ENCODE measurements at regions not wholly inside any gene's neighbourhood (a gene's known extent, or its start where the extent isn't known, plus 50 kb on each side); places are given as distances from the start of the nearest gene placed in this dataset.

- peaks cover 16% of the 10 kb centered on the region for H3K4me1 Mint-ChIP-seq (ENCODE audit: low read depth)
- peaks cover 2% of the 10 kb centered on the region for H3K27me3 Mint-ChIP-seq
- peaks cover 2% of the 10 kb centered on the region for H3K36me3 Mint-ChIP-seq
- no peaks in the 10 kb centered on the region for H3K9me3 Mint-ChIP-seq (ENCODE audit: low read depth)
- H3K4me3 Mint-ChIP-seq, result no peak overlapping the region
- H3K27ac Mint-ChIP-seq, result no peak overlapping the region
Observed at GRCh38 chr1:168394858-168395257, 114.2 kb downstream of the TBX19 start.

GRCh38 chr1:168392958-168393549 lies 112.4 kb downstream of the TBX19 start:
- Mint-ChIP-seq H3K36me3 (peaks cover 2% of the 10 kb centered on the region), H3K9me3 (ENCODE audit: low read depth) (no peaks in the 10 kb centered on the region), H3K27ac (no peak overlapping the region), H3K4me1 (ENCODE audit: low read depth) (peaks cover 7% of the 10 kb centered on the region), H3K27me3 (peaks cover 2% of the 10 kb centered on the region), H3K4me3 (no peak overlapping the region)

GRCh38 chr1:168391851-168392681 lies 111.4 kb downstream of the TBX19 start:
- H3K27me3 Mint-ChIP-seq, result peaks cover 5% of the 10 kb centered on the region
- peaks cover 17% of the 10 kb centered on the region for H3K4me1 Mint-ChIP-seq (ENCODE audit: low read depth)
- H3K4me3 Mint-ChIP-seq, result no peak overlapping the region
- H3K9me3 Mint-ChIP-seq (ENCODE audit: low read depth), result no peaks in the 10 kb centered on the region
- no peak overlapping the region for H3K27ac Mint-ChIP-seq
- peaks cover 2% of the 10 kb centered on the region for H3K36me3 Mint-ChIP-seq

GRCh38 chr1:168390271-168390670 lies 109.6 kb downstream of the TBX19 start:
- Mint-ChIP-seq H3K4me1 (ENCODE audit: low read depth) (peaks cover 21% of the 10 kb centered on the region), H3K9me3 (ENCODE audit: low read depth) (no peaks in the 10 kb centered on the region), H3K36me3 (peaks cover 2% of the 10 kb centered on the region), H3K4me3 (no peak overlapping the region), H3K27ac (no peak overlapping the region), H3K27me3 (peaks cover 5% of the 10 kb centered on the region)

- no peak overlapping the region for H3K4me3 Mint-ChIP-seq
- no peak overlapping the region for H3K27ac Mint-ChIP-seq
- H3K27me3 Mint-ChIP-seq, result peaks cover 5% of the 10 kb centered on the region
- H3K4me1 Mint-ChIP-seq (ENCODE audit: low read depth), result peaks cover 21% of the 10 kb centered on the region
- peaks cover 4% of the 10 kb centered on the region for H3K36me3 Mint-ChIP-seq
- no peaks in the 10 kb centered on the region for H3K9me3 Mint-ChIP-seq (ENCODE audit: low read depth)
Observed at GRCh38 chr1:168387781-168388760, 107.4 kb downstream of the TBX19 start.

GRCh38 chr1:168386949-168387586 lies 106.4 kb downstream of the TBX19 start:
- peaks cover 2% of the 10 kb centered on the region for H3K36me3 Mint-ChIP-seq
- peaks cover 5% of the 10 kb centered on the region for H3K27me3 Mint-ChIP-seq
- no peaks in the 10 kb centered on the region for H3K9me3 Mint-ChIP-seq (ENCODE audit: low read depth)
- peak overlapping the region; percentile 60 for H3K4me3 Mint-ChIP-seq
- peaks cover 19% of the 10 kb centered on the region for H3K4me1 Mint-ChIP-seq (ENCODE audit: low read depth)
- peak overlapping the region; percentile 58 for H3K27ac Mint-ChIP-seq

GRCh38 chr1:168386492-168386891 lies 105.8 kb downstream of the TBX19 start:
- peaks cover 2% of the 10 kb centered on the region for H3K36me3 Mint-ChIP-seq
- H3K9me3 Mint-ChIP-seq (ENCODE audit: low read depth), result no peaks in the 10 kb centered on the region
- H3K4me3 Mint-ChIP-seq, result no peak overlapping the region
- H3K4me1 Mint-ChIP-seq (ENCODE audit: low read depth), result peaks cover 19% of the 10 kb centered on the region
- H3K27me3 Mint-ChIP-seq, result peaks cover 5% of the 10 kb centered on the region
- H3K27ac Mint-ChIP-seq, result no peak overlapping the region

- Mint-ChIP-seq H3K4me3 (no peak overlapping the region), H3K27me3 (no peaks in the 10 kb centered on the region), H3K36me3 (peaks cover 2% of the 10 kb centered on the region), H3K4me1 (ENCODE audit: low read depth) (peaks cover 1% of the 10 kb centered on the region), H3K27ac (no peak overlapping the region), H3K9me3 (ENCODE audit: low read depth) (no peaks in the 10 kb centered on the region)
Observed at GRCh38 chr1:168381850-168382249, 101.2 kb downstream of the TBX19 start.

GRCh38 chr1:168380945-168381344 lies 100.3 kb downstream of the TBX19 start:
- no peak overlapping the region for H3K27ac Mint-ChIP-seq
- no peak overlapping the region for H3K4me3 Mint-ChIP-seq
- H3K36me3 Mint-ChIP-seq, result peaks cover 2% of the 10 kb centered on the region
- no peaks in the 10 kb centered on the region for H3K9me3 Mint-ChIP-seq (ENCODE audit: low read depth)
- H3K27me3 Mint-ChIP-seq, result no peaks in the 10 kb centered on the region
- no peaks in the 10 kb centered on the region for H3K4me1 Mint-ChIP-seq (ENCODE audit: low read depth)

- H3K4me1 Mint-ChIP-seq (ENCODE audit: low read depth), result no peaks in the 10 kb centered on the region
- H3K27me3 Mint-ChIP-seq, result no peaks in the 10 kb centered on the region
- H3K4me3 Mint-ChIP-seq, result no peak overlapping the region
- no peaks in the 10 kb centered on the region for H3K36me3 Mint-ChIP-seq
- H3K9me3 Mint-ChIP-seq (ENCODE audit: low read depth), result no peaks in the 10 kb centered on the region
- no peak overlapping the region for H3K27ac Mint-ChIP-seq
Observed at GRCh38 chr1:168379104-168379860, 98.6 kb downstream of the TBX19 start.

GRCh38 chr1:168375566-168376300 lies 95.1 kb downstream of the TBX19 start:
- no peaks in the 10 kb centered on the region for H3K27me3 Mint-ChIP-seq
- H3K27ac Mint-ChIP-seq, result no peak overlapping the region
- H3K9me3 Mint-ChIP-seq (ENCODE audit: low read depth), result no peaks in the 10 kb centered on the region
- H3K4me1 Mint-ChIP-seq (ENCODE audit: low read depth), result no peaks in the 10 kb centered on the region
- no peak overlapping the region for H3K4me3 Mint-ChIP-seq
- H3K36me3 Mint-ChIP-seq, result no peaks in the 10 kb centered on the region

- Mint-ChIP-seq H3K27me3 (no peaks in the 10 kb centered on the region), H3K4me3 (no peak overlapping the region), H3K36me3 (no peaks in the 10 kb centered on the region), H3K4me1 (ENCODE audit: low read depth) (no peaks in the 10 kb centered on the region), H3K9me3 (ENCODE audit: low read depth) (no peaks in the 10 kb centered on the region), H3K27ac (no peak overlapping the region)
Observed at GRCh38 chr1:168374566-168374965, 93.9 kb downstream of the TBX19 start.

- no peaks in the 10 kb centered on the region for H3K4me1 Mint-ChIP-seq (ENCODE audit: low read depth)
- H3K27ac Mint-ChIP-seq, result no peak overlapping the region
- H3K27me3 Mint-ChIP-seq, result no peaks in the 10 kb centered on the region
- no peaks in the 10 kb centered on the region for H3K36me3 Mint-ChIP-seq
- H3K9me3 Mint-ChIP-seq (ENCODE audit: low read depth), result no peaks in the 10 kb centered on the region
- no peak overlapping the region for H3K4me3 Mint-ChIP-seq
Observed at GRCh38 chr1:168373869-168374268, 93.2 kb downstream of the TBX19 start.

Data from activated naive CD8-positive, alpha-beta T cell (primary cell).